Fibroblast of mammary gland (primary cell): ENCODE measurements at regions not wholly inside any gene's neighbourhood (a gene's known extent, or its start where the extent isn't known, plus 50 kb on each side); places are given as distances from the start of the nearest gene placed in this dataset.

Source experiments
- DNase-seq: peaks from one replicate; pipeline ENCODE4 v3.0.0-alpha.2; 2010; ENCODE audit warnings: low read depth
- H3K4me3 ChIP-seq: 2 replicates; pipeline ENCODE4 v1.5.1; 2011; ENCODE audit warnings: low read depth, mild to moderate bottlenecking, low read length, moderate library complexity; ENCODE audit not compliant: control insufficient read depth
- TF ChIP-seq, protein P1 (sequence below): conservative IDR thresholded peaks from 2 replicates; pipeline ENCODE4 v1.5.1; 2011; ENCODE audit warnings: low read depth, low read length, inconsistent platforms; ENCODE audit not compliant: control insufficient read depth, insufficient read depth

DNA sequence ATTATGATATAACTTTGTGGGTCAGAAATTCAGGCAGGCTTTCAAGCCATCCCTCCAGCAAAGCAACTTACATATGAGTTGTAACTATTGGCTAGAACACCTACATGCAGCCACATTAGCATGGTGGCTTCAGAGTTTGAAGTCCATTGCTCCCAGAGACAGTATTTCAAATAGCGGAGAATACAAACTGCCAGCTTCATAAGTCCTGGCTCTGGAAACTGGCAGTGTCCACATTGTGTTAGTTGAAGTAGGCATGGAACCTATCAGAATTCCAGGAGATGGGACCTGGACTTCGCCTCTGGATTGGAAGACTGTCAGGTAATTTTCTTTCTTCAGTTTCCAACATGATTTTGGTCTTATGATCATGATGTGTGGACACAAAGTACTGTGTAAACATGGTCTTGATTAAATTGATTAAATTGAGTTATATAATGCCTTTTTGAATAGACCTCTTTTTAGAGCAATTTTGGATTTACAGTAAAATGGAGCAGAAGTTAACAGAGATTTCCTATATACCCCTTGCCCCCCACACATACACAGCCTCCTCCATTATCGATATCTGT is 209.9 kb upstream of the NAV2 start:
- no peak for DNase-seq
- TF ChIP-seq, protein P1, sequence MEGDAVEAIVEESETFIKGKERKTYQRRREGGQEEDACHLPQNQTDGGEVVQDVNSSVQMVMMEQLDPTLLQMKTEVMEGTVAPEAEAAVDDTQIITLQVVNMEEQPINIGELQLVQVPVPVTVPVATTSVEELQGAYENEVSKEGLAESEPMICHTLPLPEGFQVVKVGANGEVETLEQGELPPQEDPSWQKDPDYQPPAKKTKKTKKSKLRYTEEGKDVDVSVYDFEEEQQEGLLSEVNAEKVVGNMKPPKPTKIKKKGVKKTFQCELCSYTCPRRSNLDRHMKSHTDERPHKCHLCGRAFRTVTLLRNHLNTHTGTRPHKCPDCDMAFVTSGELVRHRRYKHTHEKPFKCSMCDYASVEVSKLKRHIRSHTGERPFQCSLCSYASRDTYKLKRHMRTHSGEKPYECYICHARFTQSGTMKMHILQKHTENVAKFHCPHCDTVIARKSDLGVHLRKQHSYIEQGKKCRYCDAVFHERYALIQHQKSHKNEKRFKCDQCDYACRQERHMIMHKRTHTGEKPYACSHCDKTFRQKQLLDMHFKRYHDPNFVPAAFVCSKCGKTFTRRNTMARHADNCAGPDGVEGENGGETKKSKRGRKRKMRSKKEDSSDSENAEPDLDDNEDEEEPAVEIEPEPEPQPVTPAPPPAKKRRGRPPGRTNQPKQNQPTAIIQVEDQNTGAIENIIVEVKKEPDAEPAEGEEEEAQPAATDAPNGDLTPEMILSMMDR, result no peak
- H3K4me3 ChIP-seq, result no peak overlapping the region

DNA sequence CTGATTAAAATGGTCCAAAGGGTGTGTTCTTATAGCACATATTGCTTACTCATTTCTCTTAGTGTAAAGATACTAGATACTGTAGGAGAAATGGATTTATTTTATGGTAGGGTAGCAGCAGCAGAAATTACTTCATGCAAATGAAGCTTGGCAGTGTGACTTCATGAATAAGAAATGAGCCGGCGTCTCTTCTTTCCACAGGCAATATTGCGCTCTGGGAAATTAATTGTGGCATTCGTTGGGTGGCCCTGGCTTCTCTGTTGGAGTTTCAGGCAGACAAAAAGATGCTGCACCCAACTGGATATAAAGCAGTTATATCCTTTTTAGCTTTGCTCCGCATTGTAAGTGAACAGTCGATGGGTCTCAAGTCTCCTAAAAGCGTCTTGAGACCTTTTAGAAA is 211.0 kb upstream of the NAV2 start:
- TF ChIP-seq, protein P1, result no peak
- no peak for DNase-seq
- no peak overlapping the region for H3K4me3 ChIP-seq

DNA sequence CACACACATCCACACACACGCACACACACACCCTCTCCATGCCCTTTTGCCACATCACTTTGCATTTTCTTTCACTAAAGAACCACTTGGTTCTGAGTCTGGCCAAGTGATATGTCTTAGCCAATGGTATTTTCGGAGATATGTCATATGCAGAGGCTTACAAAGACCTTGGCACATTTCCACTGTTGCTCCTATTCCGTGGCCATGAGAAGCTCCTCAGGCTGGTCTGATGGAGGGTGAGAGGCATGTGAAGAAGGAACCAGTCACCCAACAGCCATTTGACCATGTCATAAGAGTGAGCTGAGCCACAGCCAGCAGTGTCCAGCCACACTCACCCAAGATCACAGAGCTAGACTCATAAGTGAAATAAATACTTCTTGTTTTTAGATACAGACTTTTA is 212.6 kb upstream of the NAV2 start:
- peak; percentile 76 for DNase-seq
- TF ChIP-seq, protein P1, result no peak
- H3K4me3 ChIP-seq, result no peak overlapping the region

DNA sequence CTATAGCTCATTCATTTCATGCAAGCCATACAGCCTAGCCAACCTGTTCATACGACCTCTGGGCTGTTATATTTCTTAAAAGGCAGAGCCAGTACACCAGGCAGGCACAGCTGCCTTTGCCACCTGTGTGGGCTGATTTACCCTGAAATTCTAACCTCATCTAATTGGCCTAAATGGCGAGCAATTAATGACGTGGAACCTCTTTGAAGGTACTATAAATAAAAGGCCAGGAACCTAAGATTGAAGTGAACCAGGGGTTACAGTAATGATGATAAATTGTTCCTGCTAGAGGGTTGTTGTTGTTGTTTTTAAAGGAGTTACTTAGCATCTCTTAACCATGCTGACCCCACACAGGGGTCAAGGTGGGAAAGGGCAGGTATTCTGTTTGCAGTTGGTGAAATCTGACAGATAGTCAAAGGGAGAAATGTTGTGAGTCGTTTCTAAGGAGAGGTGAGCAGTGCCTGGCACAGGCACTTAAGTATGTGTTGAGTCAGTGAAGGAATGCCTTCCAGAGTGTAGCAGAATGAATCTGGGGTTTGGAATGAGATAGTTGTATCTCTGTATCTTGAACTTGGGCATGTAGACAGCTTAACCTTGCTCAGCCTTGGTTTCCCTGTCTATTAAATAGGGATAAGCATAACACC is 213.5 kb upstream of the NAV2 start:
- TF ChIP-seq, protein P1, result no peak
- DNase-seq, result peak; percentile 53
- no peak overlapping the region for H3K4me3 ChIP-seq

DNA sequence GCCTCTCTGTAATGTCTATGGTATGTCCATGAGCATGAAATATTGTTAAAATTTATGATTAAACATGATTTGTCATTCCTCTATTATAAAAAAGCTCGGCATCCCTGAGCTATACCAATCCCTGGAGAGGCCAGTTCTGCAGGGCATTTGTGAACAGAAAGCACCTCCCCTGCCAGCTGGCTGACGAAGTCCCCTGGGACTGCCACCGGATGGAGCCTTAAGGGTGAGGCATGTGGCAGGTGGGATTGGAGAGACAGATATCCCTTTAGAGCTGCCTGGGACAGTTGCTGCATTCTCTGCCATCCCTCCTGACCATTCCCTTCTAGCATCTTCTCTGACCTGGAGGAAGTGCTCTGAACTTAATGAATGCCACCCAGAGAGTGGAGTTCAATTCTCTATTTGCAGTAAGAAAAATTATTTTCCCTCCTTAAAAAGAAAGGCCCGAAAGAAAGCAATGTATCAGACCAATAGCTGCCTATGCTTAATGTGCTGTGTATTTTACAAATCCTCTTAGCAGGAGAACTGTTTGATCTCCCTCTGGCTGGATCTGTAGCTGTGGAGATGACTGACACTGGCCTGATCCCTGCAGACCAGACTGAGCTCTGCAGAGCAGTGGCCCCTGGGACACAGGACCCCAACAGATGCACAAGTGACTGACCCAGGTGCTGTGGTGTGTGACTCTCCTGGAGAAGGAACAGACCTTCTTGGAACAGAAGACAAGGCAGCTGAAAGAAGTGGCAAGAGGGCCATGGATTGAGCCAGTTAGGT is 219.0 kb upstream of the NAV2 start:
- TF ChIP-seq, protein P1, result no peak
- DNase-seq, result no peak
- H3K4me3 ChIP-seq, result no peak overlapping the region

DNA sequence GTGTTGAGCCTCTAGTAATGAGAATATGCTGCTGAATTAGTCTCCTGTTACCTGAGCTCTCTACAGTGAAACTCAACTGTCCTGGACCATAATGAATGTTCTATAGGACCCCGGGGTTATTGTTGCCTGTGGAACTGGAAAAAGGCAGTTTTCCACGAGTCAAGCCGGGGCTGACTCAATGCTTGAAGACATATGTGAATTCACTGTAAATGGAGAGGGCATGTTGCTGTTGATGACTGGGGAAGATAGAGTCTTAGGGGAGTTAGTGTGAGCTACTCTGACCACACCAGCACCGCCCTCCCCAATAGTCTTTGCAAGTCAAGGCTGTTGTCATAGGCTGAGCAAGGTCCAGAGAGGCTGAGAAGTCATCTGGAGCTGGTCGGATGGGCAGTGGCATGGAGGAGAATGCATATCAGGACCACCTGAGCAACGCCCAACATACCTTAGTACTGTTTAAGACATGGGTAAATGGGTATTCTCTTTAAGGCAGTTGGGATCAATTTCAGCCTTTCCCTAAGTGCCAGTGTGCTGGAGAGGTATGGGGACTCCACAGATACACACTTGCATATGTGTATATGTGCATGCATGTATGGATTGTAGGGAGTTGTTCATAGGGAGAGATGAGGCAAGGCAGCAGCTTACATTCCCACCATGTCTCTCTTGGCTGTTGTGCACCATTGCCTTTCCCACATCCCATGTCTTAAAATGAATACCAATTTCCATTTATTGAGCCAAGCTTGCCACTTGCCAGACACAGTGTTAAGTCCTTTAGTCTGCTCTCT is 230.1 kb upstream of the NAV2 start:
- TF ChIP-seq, protein P1, result no peak
- no peak overlapping the region for H3K4me3 ChIP-seq
- DNase-seq, result no peak
